CD4-positive, alpha-beta T cell treated with Interleukin-2 at 100 ng/mL for 4 hours (primary cell): ENCODE measurements at regions not wholly inside any gene's neighbourhood (a gene's known extent, or its start where the extent isn't known, plus 50 kb on each side); places are given as distances from the start of the nearest gene placed in this dataset.
"Not testable (repeated sequence)": the region's sequence is repeated elsewhere in the genome, so short reads cannot be mapped to it uniquely, and the experiment has no call there.

Source experiments
- DNase-seq: peaks from one replicate; pipeline ENCODE4 v3.0.0-alpha.2; 2020; ENCODE audit warnings: low spot score

DNA sequence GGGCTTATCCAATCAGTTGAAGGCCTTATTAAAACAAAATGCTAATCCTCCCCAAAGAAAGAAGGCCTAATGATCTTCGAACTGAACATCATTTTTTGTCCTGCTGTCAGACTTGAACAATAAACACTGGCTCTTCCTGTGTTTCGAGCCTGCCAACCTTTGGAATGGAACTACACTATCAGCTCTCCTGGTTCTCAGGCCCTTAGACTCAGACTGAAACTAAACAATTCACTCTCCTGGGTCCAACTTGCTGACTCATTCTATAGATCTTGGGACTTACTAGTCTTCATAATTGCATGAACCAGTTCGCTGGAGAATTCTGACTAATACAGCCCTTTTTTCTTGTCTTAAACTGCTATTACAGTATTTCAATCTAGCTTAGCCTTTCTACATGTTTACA, 235.2 kb downstream of the LNPK start:
- DNase-seq, result no peak

DNA sequence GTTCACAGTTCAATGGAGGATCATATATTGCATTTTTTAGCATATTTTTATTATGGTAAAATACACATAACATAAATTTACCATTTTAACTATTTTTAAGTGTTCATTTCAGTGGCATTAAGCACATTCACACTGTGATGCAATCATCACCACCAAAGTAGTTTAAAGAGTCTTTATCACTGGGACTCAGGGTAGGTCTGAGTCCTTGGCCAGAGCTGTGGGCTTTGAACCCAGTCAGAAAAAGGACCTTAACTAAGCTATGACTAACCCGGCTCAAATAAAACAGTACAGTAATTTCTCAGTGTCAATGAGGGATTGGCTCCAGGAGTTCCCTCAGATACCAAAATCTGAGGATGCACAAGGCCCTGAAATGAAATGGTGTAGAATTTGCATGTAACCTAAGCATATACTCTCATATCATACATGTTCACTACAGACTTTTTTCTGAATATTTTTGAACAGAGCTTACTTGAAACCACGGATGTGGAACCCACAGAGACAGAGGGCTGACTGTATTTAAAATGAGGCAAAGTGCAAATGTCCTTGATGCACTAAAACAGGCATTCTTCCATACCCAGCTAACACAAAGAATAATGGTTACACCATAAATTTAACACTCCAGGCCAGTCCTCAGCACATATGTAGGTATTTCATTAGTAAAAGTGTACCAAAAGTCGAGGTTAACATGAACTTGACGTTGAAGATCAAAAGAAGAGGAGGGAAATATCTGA, 246.2 kb downstream of the LNPK start:
- DNase-seq, result no peak

- DNase-seq, result no peak
These were observed 246.9 kb downstream of the LNPK start for GRCh38 chr2:175755169-175755568.

DNA sequence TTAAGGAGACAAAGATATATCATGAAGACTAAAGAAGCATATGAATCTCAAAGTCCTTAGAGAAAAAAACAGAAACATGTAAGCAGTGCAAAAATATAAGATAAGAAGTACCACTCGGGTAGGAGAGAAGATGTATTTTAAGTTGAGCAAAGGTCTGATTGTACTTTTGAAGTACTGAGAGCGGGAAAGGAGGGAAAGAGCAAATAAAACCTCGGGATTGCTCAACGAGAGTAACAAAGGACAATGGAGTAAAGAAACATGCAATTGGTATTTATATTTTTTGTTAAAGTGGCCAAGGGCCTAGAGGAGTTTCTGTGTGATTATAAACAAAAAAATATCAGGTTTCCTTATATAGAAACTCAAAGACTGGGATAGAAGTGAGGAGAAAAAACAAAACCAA, 251.9 kb downstream of the LNPK start:
- no peak for DNase-seq

GRCh38 chr2:175745911-175746310, 256.2 kb downstream of the LNPK start:
- no peak for DNase-seq

DNA sequence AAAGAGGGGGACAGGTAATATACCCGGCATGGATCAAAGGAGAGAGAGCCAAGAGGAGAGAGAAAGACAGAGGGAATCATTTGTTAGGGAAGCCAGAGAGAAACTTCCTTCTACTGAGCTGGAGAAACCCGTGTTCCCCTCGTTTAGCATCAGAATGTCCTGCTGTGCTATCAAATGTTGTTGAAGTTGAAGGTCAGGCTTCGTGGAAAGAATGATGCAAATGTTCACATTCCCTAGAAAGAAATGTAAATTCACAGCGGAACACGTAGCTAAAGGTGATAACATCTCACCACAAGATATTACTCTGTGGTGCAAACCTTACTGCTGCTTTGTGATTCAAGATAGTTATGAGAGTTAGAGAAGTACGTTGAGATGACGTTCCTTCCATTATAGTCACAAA, 258.1 kb downstream of the LNPK start:
- DNase-seq, result no peak

DNA sequence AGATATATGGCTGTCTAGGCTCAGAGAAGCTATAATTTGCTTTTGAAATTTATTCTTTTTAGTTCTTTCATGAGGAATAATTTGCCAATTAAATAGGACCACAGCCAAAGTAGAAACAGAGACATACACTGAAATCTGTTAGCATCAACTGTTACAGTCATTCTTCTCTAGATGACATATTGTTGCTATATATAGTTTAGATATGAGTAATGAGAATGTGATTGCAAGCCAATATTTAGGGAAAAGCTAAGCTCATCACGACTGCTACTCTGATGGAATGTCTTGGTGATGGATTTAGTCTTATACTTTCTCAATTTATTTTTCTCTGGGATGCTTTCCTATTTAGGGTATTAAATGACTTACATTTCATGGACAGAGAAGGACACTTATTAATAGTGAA, 259.1 kb downstream of the LNPK start:
- DNase-seq, result no peak

GRCh38 chr2:175742367-175742766, 259.7 kb downstream of the LNPK start:
- no peak for DNase-seq

- DNase-seq, result no peak
These were observed 260.9 kb downstream of the LNPK start for GRCh38 chr2:175741164-175741563.

GRCh38 chr2:175737722-175738361, 264.2 kb downstream of the LNPK start:
- no peak for DNase-seq

DNA sequence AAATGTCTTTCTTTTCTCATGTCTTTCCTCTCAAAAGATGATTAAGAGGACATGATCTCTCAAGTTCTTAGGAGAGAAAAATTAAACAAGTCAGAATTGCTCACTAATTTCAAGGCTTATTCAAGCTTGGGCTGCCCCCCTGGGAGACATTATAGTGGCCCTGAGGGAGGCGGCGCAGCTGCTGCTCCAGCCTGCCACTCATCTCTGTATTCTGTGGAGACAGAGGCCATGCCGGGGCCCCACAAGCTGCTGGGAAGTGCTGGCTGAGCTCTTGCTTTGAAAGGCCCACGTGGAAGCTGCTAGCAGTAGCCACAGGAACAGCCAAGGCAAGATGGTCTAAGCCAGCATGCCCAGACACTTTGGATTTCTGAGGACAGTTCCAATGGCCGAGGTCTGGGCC, 267.4 kb downstream of the LNPK start:
- no peak for DNase-seq

DNA sequence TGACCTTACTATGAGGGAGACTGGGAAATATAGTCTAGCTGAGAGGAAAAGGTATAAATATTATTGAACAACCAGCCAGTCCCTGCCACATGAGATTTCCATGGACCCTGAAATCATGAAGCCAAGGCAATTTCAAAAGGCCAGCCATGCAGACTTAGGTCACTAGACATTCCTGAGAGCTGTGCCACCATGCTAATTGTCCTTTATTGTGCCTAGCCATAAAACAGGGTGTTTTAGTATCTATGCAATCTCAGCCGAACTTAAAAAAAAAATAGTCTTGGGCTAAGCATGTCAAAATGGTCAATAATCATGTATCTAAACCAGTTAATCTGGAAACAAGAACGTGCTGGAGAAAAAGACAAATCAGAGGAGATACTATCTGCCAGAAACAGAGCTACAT, 269.5 kb downstream of the LNPK start:
- DNase-seq, result no peak

GRCh38 chr2:175730050-175730449, 272.0 kb downstream of the LNPK start:
- DNase-seq, result no peak

DNA sequence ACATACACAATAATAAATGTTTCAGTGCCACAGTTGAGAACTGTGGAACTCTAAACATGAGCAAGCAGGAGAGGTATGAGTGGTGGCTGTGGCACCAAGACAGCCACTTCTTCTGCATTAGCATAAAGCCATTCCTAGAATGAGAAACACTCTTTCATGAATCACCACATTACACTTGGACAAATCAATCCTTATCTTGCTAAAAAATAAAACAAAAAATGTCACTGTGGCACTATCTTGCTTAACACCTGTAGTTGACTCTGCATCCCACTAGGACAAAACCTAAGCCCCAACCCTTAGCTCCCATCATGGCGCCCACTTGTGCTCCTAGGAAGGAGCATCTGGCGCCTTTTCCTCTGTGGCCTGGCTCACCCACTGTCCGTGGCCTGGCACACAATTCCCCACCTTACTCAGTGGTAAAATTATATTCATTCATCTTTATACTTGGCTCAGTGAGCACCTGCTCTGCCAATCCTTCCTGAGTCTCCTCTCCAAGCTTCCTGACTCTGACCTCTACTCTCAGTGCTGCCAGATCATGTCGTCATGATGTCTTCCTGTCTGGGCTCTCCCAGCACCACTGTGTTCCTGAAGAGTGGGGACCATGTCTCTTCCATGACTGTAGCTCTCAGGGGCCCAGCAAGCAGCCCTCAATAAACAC, 272.9 kb downstream of the LNPK start:
- no peak for DNase-seq

GRCh38 chr2:175728032-175728431, 274.0 kb downstream of the LNPK start:
- no peak for DNase-seq

DNA sequence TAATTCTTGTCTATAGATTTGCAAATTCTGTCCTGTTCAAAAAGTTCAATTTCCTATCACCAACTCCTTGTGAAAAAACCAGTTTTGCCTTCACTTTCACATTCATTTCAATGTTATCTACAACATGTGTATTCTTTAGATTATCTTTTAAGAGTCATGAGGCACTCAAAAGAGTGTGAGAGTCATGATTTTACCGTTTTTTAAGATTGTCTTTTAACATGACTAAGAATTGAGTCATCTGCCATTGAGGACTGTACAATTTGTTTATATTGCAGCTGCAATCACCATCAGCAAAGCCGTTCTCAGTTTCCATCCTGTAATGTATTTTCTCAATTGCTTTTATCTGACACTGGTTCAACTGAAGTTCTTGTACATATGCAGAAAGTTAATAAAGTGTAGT, 275.8 kb downstream of the LNPK start:
- DNase-seq, result no peak

DNA sequence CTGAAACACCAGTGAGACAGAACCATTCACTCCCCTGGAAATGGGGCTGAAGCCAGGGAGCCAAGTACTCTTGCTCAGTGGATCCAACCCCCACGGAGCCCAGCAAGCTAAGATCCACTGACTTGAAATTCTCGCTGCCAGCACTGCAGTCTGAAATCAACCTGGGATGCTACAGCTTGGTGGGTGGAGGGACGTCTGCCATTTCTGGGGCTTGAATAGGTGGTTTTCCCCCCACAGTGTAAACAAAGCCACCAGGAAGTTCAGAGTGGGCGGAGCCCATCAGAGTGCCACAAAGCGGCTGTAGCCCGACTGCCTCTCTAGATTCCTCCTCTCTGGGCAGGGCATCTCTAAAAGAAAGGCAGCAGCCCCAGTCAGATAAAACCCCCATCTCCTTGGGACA, 292.8 kb downstream of the LNPK start:
- DNase-seq, result no peak

DNA sequence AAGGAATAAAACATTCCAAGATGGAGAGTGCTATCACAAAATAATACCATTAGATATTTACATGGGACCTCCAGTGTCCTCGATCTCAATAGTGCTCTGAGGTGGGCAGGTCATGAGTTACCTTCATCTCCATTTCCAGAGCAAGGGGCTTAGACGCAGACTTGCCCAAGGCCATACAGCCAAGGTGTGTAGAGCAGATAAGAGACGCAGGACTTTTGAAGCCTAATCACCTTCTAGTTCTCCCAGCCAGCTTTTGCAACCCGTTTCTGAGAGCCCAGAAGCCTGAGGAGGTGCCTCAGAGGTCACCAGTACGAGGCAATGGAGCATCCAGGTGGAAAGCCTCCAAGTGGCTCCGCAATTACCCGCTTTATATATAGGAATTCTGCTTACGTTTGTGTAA, 294.7 kb downstream of the LNPK start:
- no peak for DNase-seq

DNA sequence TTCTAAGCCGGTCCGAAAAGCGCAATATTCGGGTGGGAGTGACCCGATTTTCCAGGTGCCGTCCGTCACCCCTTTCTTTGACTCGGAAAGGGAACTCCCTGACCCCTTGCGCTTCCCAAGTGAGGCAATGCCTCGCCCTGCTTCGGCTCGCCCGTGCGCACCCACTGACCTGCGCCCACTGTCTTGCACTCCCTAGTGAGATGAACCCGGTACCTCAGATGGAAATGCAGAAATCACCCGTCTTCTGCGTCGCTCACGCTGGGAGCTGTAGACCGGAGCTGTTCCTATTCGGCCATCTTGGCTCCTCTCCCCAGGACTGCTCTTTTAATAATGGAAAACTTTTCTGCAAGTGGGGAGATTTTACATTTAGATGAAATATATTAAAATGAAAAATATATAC, 297.5 kb downstream of the LNPK start:
- not testable (repeated sequence) for DNase-seq

DNA sequence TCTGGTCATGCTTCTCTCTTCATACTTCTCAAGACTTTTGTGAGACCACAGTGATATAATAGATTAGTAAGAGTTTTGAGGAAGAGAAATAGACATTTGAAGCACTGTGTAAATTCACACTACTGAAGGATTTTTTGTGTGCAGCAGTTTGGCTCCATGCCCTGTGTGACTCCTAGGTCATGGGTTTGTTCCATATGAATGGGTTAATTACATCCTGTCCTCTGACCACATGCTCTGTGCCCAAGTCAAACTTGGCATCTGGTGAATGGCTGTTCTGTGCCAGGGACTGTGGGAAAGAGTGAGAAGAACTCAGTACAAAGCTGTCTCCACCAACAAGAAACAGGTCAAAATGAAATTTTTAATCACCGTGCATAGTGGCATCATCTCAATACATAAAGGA, 304.0 kb downstream of the LNPK start:
- no peak for DNase-seq

DNA sequence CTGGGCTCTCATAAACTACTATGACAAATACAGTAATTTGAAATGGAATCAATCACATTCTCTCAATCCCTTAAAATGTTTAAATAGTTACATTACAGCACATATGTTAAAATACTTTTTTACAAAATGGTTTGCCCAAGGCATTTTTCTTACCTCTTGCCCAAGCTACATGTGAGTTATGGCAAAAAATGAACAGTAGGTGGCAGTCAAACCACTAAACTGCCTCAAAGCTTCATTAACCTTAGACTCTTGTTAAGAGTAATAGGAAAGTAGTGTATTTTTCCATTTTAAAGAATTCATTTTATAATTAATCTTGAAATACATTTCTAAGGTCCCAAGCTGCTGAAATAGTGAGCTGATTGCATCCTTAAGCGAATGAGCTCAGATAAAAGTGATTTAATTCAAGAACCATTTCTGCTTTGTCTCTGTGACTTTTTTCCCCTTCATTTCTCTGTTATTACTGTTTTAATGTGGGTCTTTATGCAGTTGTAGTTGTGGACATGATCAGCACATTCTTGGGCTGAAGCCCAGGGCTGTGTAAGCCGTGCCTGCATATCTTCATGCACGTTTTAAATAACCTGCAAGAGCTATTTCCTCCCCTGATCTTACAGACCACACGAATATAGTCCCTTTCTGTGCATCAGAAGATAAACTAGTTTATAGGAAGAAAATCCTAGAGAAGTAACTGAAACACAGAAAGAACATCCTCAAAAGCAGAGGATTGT, 311.8 kb downstream of the LNPK start:
- DNase-seq, result peak; percentile 51

DNA sequence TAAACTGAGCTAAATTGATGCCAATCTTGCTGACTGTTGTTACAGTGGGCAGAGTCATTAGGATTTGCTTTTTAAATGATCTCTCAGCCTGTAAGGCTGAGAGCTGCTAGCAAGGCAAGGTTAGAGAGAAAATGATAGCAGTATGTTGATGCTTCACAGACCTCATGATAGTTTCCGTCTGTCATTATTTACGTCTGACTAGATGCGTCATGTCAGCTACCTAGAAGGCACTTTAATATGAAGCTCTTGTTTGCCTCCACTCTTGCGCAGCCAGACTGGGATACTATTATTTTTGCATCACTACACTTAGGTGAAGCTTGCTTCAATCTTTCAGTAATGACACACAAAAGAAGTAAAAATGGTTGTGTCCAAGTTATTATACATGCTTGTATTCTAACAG, 313.8 kb downstream of the LNPK start:
- DNase-seq, result no peak

DNA sequence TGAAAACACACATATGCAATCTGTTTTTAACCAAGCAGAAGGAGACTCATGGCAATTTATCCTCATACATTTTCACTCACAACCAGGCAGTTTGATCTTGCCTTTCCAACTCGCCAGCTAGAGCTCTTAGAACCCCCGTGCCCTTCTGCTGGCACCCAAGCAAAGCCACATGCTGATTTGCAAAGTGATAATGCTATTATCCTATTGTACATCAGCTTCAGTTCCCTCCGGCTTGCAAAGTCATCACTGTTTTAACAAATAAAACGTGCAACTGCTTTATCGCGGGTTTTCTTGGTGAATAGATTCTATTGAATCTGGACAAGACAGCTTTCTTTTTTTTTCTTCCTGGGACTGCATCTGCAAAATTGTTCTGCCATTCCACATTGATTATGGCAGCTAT, 314.6 kb downstream of the LNPK start:
- DNase-seq, result no peak
